ENCODE measurements at regions not wholly inside any gene's neighbourhood (a gene's known extent, or its start where the extent isn't known, plus 50 kb on each side); places are given as distances from the start of the nearest gene placed in this dataset.
"Not testable (repeated sequence)": the region's sequence is repeated elsewhere in the genome, so short reads cannot be mapped to it uniquely, and the experiment has no call there.

GRCh38 chr12:13911756-13912554, 69.4 kb downstream of the GRIN2B start:
- H3K4me1 Mint-ChIP-seq: no peaks in the 10 kb centered on the region
- TF ChIP-seq, protein P1, sequence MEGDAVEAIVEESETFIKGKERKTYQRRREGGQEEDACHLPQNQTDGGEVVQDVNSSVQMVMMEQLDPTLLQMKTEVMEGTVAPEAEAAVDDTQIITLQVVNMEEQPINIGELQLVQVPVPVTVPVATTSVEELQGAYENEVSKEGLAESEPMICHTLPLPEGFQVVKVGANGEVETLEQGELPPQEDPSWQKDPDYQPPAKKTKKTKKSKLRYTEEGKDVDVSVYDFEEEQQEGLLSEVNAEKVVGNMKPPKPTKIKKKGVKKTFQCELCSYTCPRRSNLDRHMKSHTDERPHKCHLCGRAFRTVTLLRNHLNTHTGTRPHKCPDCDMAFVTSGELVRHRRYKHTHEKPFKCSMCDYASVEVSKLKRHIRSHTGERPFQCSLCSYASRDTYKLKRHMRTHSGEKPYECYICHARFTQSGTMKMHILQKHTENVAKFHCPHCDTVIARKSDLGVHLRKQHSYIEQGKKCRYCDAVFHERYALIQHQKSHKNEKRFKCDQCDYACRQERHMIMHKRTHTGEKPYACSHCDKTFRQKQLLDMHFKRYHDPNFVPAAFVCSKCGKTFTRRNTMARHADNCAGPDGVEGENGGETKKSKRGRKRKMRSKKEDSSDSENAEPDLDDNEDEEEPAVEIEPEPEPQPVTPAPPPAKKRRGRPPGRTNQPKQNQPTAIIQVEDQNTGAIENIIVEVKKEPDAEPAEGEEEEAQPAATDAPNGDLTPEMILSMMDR (IDR thresholded peaks at IDR 0.05): no peak
- DNase-seq (no peak), ATAC-seq (no peak)
- H3K4me3 Mint-ChIP-seq: no peak overlapping the region
- intact Hi-C loops (cut with micrococcal nuclease): no loop called here
- H3K36me3 ChIP-seq (ENCODE audit: control insufficient read depth, insufficient read depth, low read length): no peaks in the 10 kb centered on the region
- 86% methylated on average over 18 of the region's 18 CpGs for WGBS (ENCODE audit: insufficient coverage)
- H3K4me1 ChIP-seq (ENCODE audit: control insufficient read depth, insufficient read depth, low read length): no peaks in the 10 kb centered on the region
- H3K27me3 Mint-ChIP-seq (ENCODE audit: low read depth in 2 of 2): no peaks in the 10 kb centered on the region
- H3K36me3 Mint-ChIP-seq: no peaks in the 10 kb centered on the region
- no peak overlapping the region for H3K27ac Mint-ChIP-seq
- H3K27me3 ChIP-seq (ENCODE audit: control insufficient read depth, insufficient read depth, low read length): no peaks in the 10 kb centered on the region
- no peak overlapping the region for H3K4me3 ChIP-seq (ENCODE audit: low read length)
- H3K27ac ChIP-seq (ENCODE audit: low read length): no peak overlapping the region
- no peaks in the 10 kb centered on the region for H3K9me3 Mint-ChIP-seq
- no peaks in the 10 kb centered on the region for H3K9me3 ChIP-seq (ENCODE audit: control insufficient read depth, insufficient read depth, low read length)

DNA sequence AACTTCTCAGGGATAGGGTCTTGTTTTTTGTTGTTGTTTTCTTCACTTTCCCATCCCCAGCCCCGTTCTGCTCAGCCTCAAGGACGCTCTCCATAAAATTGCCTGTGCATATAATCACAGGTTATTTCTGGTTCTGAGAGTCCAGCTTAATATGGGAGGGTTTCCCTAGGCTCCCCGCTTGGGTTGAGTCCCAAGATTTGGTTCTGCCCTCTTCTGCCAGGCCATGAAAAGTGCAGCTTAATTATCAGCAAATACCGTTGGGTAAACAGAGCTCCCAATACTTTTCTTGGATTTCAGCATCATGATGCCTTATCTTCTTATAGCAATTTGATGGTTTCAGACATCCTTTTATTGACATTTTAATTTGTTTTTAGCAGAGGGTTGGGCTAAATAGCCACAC, 75.6 kb downstream of the GRIN2B start:
- intact Hi-C loops (cut with micrococcal nuclease): no loop called here
- 88% methylated on average over 4 of the region's 4 CpGs for WGBS (ENCODE audit: insufficient coverage)
- no peak for ATAC-seq

GRCh38 chr12:13900718-13901117, 80.7 kb downstream of the GRIN2B start:
- 100% methylated on average over 1 of the region's 3 CpGs for WGBS (ENCODE audit: insufficient coverage)
- Mint-ChIP-seq H3K4me1 (no peaks in the 10 kb centered on the region), H3K27ac (no peak overlapping the region), H3K9me3 (peaks cover 2 to 5% of the 10 kb centered on the region in 2 donors), H3K4me3 (no peak overlapping the region), H3K27me3 (ENCODE audit: low read depth in 2 of 2) (peaks cover 0 to 5% of the 10 kb centered on the region in 2 donors), H3K36me3 (no peaks in the 10 kb centered on the region)
- ATAC-seq (no peak), DNase-seq (no peak)
- intact Hi-C loops (cut with micrococcal nuclease): no loop called here
- Histone ChIP-seq H3K4me3 (ENCODE audit: low read length) (no peak overlapping the region), H3K27me3 (ENCODE audit: control insufficient read depth, insufficient read depth, low read length) (no peaks in the 10 kb centered on the region), H3K4me1 (ENCODE audit: control insufficient read depth, insufficient read depth, low read length) (no peaks in the 10 kb centered on the region), H3K36me3 (ENCODE audit: control insufficient read depth, insufficient read depth, low read length) (no peaks in the 10 kb centered on the region), H3K27ac (ENCODE audit: low read length) (no peak overlapping the region), H3K9me3 (ENCODE audit: control insufficient read depth, insufficient read depth, low read length) (no peaks in the 10 kb centered on the region)
- TF ChIP-seq, protein P1 (IDR thresholded peaks at IDR 0.05): no peak

More for the DNA sequence above, 75.6 kb downstream of the GRIN2B start:
- Histone ChIP-seq H3K4me1 (ENCODE audit: control insufficient read depth, insufficient read depth, low read length) (no peaks in the 10 kb centered on the region), H3K36me3 (ENCODE audit: control insufficient read depth, insufficient read depth, low read length) (no peaks in the 10 kb centered on the region), H3K27ac (ENCODE audit: low read length) (no peak overlapping the region), H3K27me3 (ENCODE audit: control insufficient read depth, insufficient read depth, low read length) (no peaks in the 10 kb centered on the region), H3K9me3 (ENCODE audit: control insufficient read depth, insufficient read depth, low read length) (no peaks in the 10 kb centered on the region), H3K4me3 (ENCODE audit: low read length) (no peak overlapping the region)
- TF ChIP-seq, protein P1 (IDR thresholded peaks at IDR 0.05): no peak
- DNase-seq: no peak
- no peaks in the 10 kb centered on the region for H3K4me1 Mint-ChIP-seq
- H3K4me3 Mint-ChIP-seq: no peak overlapping the region
- no peak overlapping the region for H3K27ac Mint-ChIP-seq
- peaks cover 0 to 4% of the 10 kb centered on the region in 2 donors for H3K27me3 Mint-ChIP-seq (ENCODE audit: low read depth in 2 of 2)
- no peaks in the 10 kb centered on the region for H3K36me3 Mint-ChIP-seq
- peaks cover 2 to 8% of the 10 kb centered on the region in 2 donors for H3K9me3 Mint-ChIP-seq

DNA sequence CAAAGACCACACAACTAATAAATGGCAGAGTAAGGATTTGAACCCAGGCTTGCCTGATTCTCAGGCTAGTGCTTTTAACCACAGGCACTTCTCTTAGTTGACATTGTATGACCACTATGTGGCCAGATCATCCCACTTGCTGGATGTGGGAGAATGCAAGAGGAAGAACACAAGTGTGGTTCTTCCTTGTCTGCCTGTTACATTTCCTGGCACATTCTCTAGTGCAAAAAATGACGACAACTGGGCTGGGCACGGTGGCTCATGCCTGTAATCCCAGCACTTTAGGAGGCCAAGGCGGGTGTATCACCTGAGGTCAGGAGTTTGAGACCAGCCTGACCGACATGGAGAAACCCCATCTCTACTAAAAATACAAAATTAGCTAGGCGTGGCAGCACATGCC, 83.0 kb downstream of the GRIN2B start:
- 78% methylated on average over 5 of the region's 5 CpGs for WGBS (ENCODE audit: insufficient coverage)
- not testable (repeated sequence) for ATAC-seq

More for the DNA sequence above, 83.0 kb downstream of the GRIN2B start:
- H3K4me3 Mint-ChIP-seq; H3K4me1 ChIP-seq (ENCODE audit: control insufficient read depth, insufficient read depth, low read length); H3K27me3 Mint-ChIP-seq (ENCODE audit: low read depth in 2 of 2); DNase-seq; H3K36me3 ChIP-seq (ENCODE audit: control insufficient read depth, insufficient read depth, low read length); H3K27ac ChIP-seq (ENCODE audit: low read length); H3K4me1 Mint-ChIP-seq; intact Hi-C loops (cut with micrococcal nuclease); H3K9me3 ChIP-seq (ENCODE audit: control insufficient read depth, insufficient read depth, low read length); H3K27ac Mint-ChIP-seq; H3K4me3 ChIP-seq (ENCODE audit: low read length); H3K9me3 Mint-ChIP-seq; H3K27me3 ChIP-seq (ENCODE audit: control insufficient read depth, insufficient read depth, low read length); H3K36me3 Mint-ChIP-seq: not testable (repeated sequence)
